ENCODE measurements at regions not wholly inside any gene's neighbourhood (a gene's known extent, or its start where the extent isn't known, plus 50 kb on each side); places are given as distances from the start of the nearest gene placed in this dataset.
"Not testable (repeated sequence)": the region's sequence is repeated elsewhere in the genome, so short reads cannot be mapped to it uniquely, and the experiment has no call there.

GRCh38 chr2:125324273-125324672 is 1299.2 kb downstream of the CNTNAP5 start:
- H3K27ac ChIP-seq, result no peak overlapping the region
- no peaks in the 10 kb centered on the region for H3K9me3 ChIP-seq (ENCODE audit: low read depth)
- H3K4me1 ChIP-seq (ENCODE audit: low read depth), result peaks cover 7% of the 10 kb centered on the region
- TF ChIP-seq CTCF (IDR thresholded peaks at IDR 0.05; ENCODE audit: low read depth, low read length), result no peak
- no peaks in the 10 kb centered on the region for H3K27me3 ChIP-seq
- no peaks in the 10 kb centered on the region for H3K36me3 ChIP-seq
- H3K4me3 ChIP-seq, result no peak overlapping the region
- no peak for DNase-seq (ENCODE audit: low read depth in 1 of 2, low spot score in 1 of 2)

GRCh38 chr2:125330133-125330532 is 1305.0 kb downstream of the CNTNAP5 start:
- no peak overlapping the region for H3K4me3 ChIP-seq
- no peaks in the 10 kb centered on the region for H3K27me3 ChIP-seq
- H3K27ac ChIP-seq, result no peak overlapping the region
- H3K36me3 ChIP-seq, result no peaks in the 10 kb centered on the region
- H3K9me3 ChIP-seq (ENCODE audit: low read depth), result no peaks in the 10 kb centered on the region
- TF ChIP-seq CTCF (IDR thresholded peaks at IDR 0.05; ENCODE audit: low read depth, low read length), result no peak
- H3K4me1 ChIP-seq (ENCODE audit: low read depth), result peaks cover 7% of the 10 kb centered on the region
- no peak for DNase-seq (ENCODE audit: low read depth in 1 of 2, low spot score in 1 of 2)

- H3K9me3 ChIP-seq (ENCODE audit: low read depth), result no peaks in the 10 kb centered on the region
- no peaks in the 10 kb centered on the region for H3K27me3 ChIP-seq
- TF ChIP-seq CTCF (IDR thresholded peaks at IDR 0.05; ENCODE audit: low read depth, low read length), result no peak
- H3K27ac ChIP-seq, result no peak overlapping the region
- no peaks in the 10 kb centered on the region for H3K36me3 ChIP-seq
- DNase-seq (ENCODE audit: low read depth in 1 of 2, low spot score in 1 of 2), result no peak
- no peaks in the 10 kb centered on the region for H3K4me1 ChIP-seq (ENCODE audit: low read depth)
- no peak overlapping the region for H3K4me3 ChIP-seq
These were observed 1314.6 kb upstream of the GYPC start for GRCh38 chr2:125341353-125341752.

- H3K36me3 ChIP-seq; H3K27me3 ChIP-seq; H3K4me1 ChIP-seq (ENCODE audit: low read depth); H3K4me3 ChIP-seq; DNase-seq (ENCODE audit: low read depth in 1 of 2, low spot score in 1 of 2); H3K27ac ChIP-seq; H3K9me3 ChIP-seq (ENCODE audit: low read depth): not testable (repeated sequence)
These were observed 1302.4 kb upstream of the GYPC start for GRCh38 chr2:125353542-125353941.

- no peaks in the 10 kb centered on the region for H3K27me3 ChIP-seq
- TF ChIP-seq CTCF (IDR thresholded peaks at IDR 0.05; ENCODE audit: low read depth, low read length), result no peak
- H3K4me3 ChIP-seq, result no peak overlapping the region
- H3K36me3 ChIP-seq, result no peaks in the 10 kb centered on the region
- H3K4me1 ChIP-seq (ENCODE audit: low read depth), result no peaks in the 10 kb centered on the region
- H3K9me3 ChIP-seq (ENCODE audit: low read depth), result no peaks in the 10 kb centered on the region
- no peak overlapping the region for H3K27ac ChIP-seq
- DNase-seq (ENCODE audit: low read depth in 1 of 2, low spot score in 1 of 2), result no peak
These were observed 1291.6 kb upstream of the GYPC start for GRCh38 chr2:125364192-125364983.

GRCh38 chr2:125364984-125365265 is 1291.0 kb upstream of the GYPC start:
- H3K27ac ChIP-seq, result no peak overlapping the region
- no peak for TF ChIP-seq CTCF (IDR thresholded peaks at IDR 0.05; ENCODE audit: low read depth, low read length)
- H3K36me3 ChIP-seq, result no peaks in the 10 kb centered on the region
- H3K27me3 ChIP-seq, result no peaks in the 10 kb centered on the region
- no peak for DNase-seq (ENCODE audit: low read depth in 1 of 2, low spot score in 1 of 2)
- H3K4me1 ChIP-seq (ENCODE audit: low read depth), result peaks cover 3% of the 10 kb centered on the region
- H3K4me3 ChIP-seq, result no peak overlapping the region
- H3K9me3 ChIP-seq (ENCODE audit: low read depth), result no peaks in the 10 kb centered on the region

All from cardiac muscle cell (in vitro differentiated cells and primary cell).